ENCODE measurements at regions not wholly inside any gene's neighbourhood (a gene's known extent, or its start where the extent isn't known, plus 50 kb on each side); places are given as distances from the start of the nearest gene placed in this dataset.

DNA sequence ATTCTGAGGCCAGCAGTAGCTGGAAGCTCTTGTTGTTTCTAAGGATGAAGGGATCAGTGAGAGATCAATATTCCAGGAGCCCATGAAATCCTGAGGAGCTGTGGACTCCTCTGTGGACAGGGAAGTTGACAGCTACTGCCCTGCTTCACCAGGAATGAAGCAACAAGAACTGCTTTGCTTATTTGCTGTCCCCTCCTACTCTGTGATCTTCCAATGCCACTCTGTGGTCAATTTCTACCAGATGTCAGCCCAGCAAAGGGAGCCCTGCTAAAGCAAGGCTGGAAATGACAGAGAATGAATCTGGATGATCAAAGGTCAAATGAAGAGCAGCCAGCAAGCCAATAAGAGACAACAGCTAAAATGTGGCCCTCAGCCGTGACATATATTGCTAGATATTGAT, 227.5 kb upstream of the CHRM2 start:
- H3K4me1 ChIP-seq = no peaks in the 10 kb centered on the region
- H3K9me3 ChIP-seq = no peaks in the 10 kb centered on the region
- no peaks in the 10 kb centered on the region for H3K36me3 ChIP-seq
- no peaks in the 10 kb centered on the region for H3K27me3 ChIP-seq
- H3K4me3 ChIP-seq = no peak overlapping the region
- TF ChIP-seq, protein P1, sequence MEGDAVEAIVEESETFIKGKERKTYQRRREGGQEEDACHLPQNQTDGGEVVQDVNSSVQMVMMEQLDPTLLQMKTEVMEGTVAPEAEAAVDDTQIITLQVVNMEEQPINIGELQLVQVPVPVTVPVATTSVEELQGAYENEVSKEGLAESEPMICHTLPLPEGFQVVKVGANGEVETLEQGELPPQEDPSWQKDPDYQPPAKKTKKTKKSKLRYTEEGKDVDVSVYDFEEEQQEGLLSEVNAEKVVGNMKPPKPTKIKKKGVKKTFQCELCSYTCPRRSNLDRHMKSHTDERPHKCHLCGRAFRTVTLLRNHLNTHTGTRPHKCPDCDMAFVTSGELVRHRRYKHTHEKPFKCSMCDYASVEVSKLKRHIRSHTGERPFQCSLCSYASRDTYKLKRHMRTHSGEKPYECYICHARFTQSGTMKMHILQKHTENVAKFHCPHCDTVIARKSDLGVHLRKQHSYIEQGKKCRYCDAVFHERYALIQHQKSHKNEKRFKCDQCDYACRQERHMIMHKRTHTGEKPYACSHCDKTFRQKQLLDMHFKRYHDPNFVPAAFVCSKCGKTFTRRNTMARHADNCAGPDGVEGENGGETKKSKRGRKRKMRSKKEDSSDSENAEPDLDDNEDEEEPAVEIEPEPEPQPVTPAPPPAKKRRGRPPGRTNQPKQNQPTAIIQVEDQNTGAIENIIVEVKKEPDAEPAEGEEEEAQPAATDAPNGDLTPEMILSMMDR (IDR thresholded peaks at IDR 0.05) = no peak
- no peak overlapping the region for H3K27ac ChIP-seq
- DNase-seq (ENCODE audit: low spot score) = no peak

DNA sequence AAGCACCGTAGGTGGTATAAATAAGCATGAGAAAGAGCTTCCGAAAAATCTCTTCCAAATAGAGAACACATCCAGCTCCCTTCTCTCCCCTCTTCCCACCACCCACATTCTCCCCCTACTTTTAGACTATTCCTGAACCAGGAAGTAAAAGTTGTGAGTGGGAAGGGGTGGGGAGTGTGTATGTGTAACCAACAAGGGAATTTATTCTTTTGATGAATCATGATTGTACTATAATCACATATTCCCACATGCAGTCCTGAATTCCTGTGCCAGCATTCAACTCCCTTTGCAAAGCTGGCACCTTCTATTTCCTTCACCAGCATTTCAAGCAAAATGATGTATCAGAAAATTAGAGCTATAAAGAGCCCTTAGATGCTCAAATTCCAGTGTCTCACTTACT, 230.6 kb upstream of the CHRM2 start:
- H3K27ac ChIP-seq = no peak overlapping the region
- no peaks in the 10 kb centered on the region for H3K4me1 ChIP-seq
- DNase-seq (ENCODE audit: low spot score) = no peak
- no peaks in the 10 kb centered on the region for H3K36me3 ChIP-seq
- TF ChIP-seq, protein P1 (IDR thresholded peaks at IDR 0.05) = no peak
- H3K4me3 ChIP-seq = no peak overlapping the region
- H3K9me3 ChIP-seq = no peaks in the 10 kb centered on the region
- no peaks in the 10 kb centered on the region for H3K27me3 ChIP-seq

DNA sequence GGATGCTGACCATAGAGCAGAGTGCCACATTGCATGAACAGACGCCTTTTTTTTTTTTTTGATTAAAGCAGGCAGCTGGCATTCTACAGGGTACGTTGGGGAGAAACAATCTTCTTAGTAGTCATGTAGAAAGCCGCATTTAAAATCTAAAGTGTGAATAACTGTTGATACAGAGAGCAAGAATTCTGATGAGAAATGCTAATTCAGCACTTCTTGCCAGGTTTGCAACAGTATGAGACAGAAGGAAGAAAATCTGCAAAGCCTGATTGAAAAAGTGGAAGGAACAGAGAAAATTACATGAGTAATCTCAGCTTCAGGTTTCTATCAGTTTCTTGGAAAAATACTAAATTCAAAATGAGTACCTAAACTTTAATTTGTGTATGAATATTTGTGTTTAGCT, 232.7 kb upstream of the CHRM2 start:
- no peak overlapping the region for H3K4me3 ChIP-seq

DNA sequence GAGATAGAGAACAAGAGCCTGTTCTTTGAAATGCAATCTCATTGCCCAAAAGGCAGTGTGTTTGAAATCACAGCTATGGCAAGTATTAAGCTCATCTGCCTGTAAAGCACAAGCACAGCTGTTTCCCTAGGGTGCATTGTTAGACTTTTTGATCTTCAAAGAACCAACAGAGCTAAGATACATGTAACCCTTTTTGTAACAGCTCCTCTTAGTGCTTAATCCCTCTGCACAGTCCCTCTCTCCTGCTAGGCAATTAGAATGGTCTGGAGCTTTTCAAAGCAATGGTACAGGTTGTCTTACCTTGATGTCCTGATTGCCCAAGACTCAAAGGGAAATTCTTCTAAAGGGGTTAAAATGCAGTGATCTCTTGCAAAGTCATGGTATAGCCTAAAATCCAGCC, 249.6 kb upstream of the CHRM2 start:
- H3K4me1 ChIP-seq = no peaks in the 10 kb centered on the region
- no peak for DNase-seq (ENCODE audit: low spot score)
- TF ChIP-seq, protein P1 (IDR thresholded peaks at IDR 0.05) = no peak
- no peaks in the 10 kb centered on the region for H3K27me3 ChIP-seq
- H3K36me3 ChIP-seq = no peaks in the 10 kb centered on the region
- H3K27ac ChIP-seq = no peak overlapping the region
- no peaks in the 10 kb centered on the region for H3K9me3 ChIP-seq
- H3K4me3 ChIP-seq = no peak overlapping the region

More for the DNA sequence above, 232.7 kb upstream of the CHRM2 start:
- Histone ChIP-seq H3K27ac (no peak overlapping the region), H3K4me1 (no peaks in the 10 kb centered on the region), H3K36me3 (no peaks in the 10 kb centered on the region), H3K9me3 (no peaks in the 10 kb centered on the region), H3K27me3 (no peaks in the 10 kb centered on the region)
- no peak for DNase-seq (ENCODE audit: low spot score)
- TF ChIP-seq, protein P1 (IDR thresholded peaks at IDR 0.05) = no peak

DNA sequence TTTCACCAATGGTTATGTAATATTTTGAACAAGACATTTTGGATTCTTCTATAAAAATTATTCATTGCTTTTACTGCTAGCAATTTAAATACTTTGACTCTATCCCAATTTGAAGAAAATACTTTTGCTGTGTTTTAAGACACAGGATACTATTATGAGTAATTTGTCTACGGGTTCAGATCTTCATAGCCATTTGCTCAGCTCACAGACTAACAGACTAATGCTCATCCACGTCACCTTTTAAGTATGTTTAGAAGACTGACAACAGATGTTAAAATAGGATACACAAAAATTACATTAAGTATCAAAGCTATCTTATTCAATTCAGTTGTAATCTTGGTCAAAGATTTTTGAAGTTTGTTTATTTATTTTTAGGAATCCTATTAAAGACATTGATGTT, 251.3 kb upstream of the CHRM2 start:
- Histone ChIP-seq H3K36me3 (no peaks in the 10 kb centered on the region), H3K4me1 (no peaks in the 10 kb centered on the region), H3K27ac (no peak overlapping the region), H3K4me3 (no peak overlapping the region), H3K9me3 (no peaks in the 10 kb centered on the region), H3K27me3 (no peaks in the 10 kb centered on the region)
- TF ChIP-seq, protein P1 (IDR thresholded peaks at IDR 0.05) = no peak
- no peak for DNase-seq (ENCODE audit: low spot score)

DNA sequence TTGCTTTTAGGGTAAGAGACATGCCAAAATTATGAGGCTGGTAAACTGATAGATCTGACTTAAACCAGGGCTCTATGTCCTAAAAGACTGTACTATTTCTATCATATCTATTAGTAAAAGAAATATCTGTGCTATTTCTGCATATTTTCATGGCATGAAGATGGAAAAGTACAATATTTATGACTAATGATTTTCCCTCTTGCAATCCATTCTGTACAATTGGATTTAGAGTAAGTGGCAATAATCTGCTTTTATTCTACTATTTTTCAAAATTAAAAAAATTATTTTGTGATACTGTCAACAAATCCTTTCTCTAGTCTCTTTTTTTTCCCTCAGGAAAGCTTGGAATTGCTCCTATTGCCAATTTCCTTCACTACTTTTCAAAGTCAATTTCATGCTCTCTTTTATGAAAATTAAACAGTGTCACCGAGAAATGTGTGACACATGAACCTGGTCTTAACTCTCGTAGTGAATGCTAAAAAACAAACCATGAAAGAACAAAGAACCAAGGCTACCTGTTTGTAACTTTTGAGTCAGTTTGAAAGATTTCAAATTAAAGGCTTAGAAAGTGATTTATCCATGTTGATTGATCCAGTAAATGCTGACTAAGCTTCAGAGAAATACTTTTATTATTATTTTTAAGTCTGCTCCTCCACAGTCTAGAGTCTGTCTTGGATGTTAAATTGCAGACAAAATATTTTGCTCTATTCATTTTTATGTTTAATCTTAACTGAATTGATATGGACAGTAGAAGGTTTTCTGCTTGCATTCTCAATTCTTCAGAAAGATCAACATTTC, 262.7 kb upstream of the CHRM2 start:
- Histone ChIP-seq H3K27me3 (no peaks in the 10 kb centered on the region), H3K27ac (no peak overlapping the region), H3K36me3 (no peaks in the 10 kb centered on the region), H3K9me3 (peaks cover 0 to 4% of the 10 kb centered on the region in 2 donors), H3K4me3 (no peak overlapping the region), H3K4me1 (no peaks in the 10 kb centered on the region)
- no peak for DNase-seq (ENCODE audit: low spot score)
- TF ChIP-seq, protein P1 (IDR thresholded peaks at IDR 0.05) = no peak
